HEK293 (cell line): ENCODE measurements at regions not wholly inside any gene's neighbourhood (a gene's known extent, or its start where the extent isn't known, plus 50 kb on each side); places are given as distances from the start of the nearest gene placed in this dataset.

Experiments used
- CTCF ChIA-PET: fragments of 350-600 bp; formaldehyde crosslinking; extraction: SDS; loops from one replicate; lab custom pipeline; 2021; ENCODE audit warnings: antibody characterized with exemption; lab: Yijun Ruan, JAX
- POLR2A ChIA-PET: fragments of 300-600 bp; formaldehyde crosslinking; extraction: SDS; loops from one replicate; lab custom pipeline; 2020; ENCODE audit warnings: antibody characterized with exemption, inconsistent platforms; lab: Yijun Ruan, JAX
- H3K27ac ChIP-seq: fragments of 200-500 bp; sonication (Bioruptor generic); 2 replicates; pipeline ENCODE4 v1.5.1; 2014; ENCODE audit warnings: low read depth, low read length, control low read depth, inconsistent platforms; ENCODE audit errors: extremely low read depth
- H3K36me3 ChIP-seq, 2 experiments: fragments of 200-500 bp in 1 of 2; sonication (Bioruptor generic) in 1 of 2; 1 replicate in 1 of 2; 2 replicates in 1 of 2; pipeline ENCODE4 v1.5.1; 2014 to 2017; ENCODE audit warnings: inconsistent platforms in 2 of 2, low read length in 2 of 2; ENCODE audit not compliant: control insufficient read depth in 2 of 2, insufficient read depth in 1 of 2
- H3K4me1 ChIP-seq: fragments of 200-500 bp; sonication (Bioruptor generic); 2 replicates; pipeline ENCODE4 v1.5.1; 2014; ENCODE audit warnings: mild to moderate bottlenecking, low read length, inconsistent platforms; ENCODE audit not compliant: control insufficient read depth, insufficient read depth
- H3K4me3 ChIP-seq: 2 replicates; pipeline ENCODE4 v1.5.1; 2011; ENCODE audit warnings: low read depth, mild to moderate bottlenecking, control low read depth, low read length, moderate library complexity
- H3K9me3 ChIP-seq: fragments of 200-500 bp; sonication (Bioruptor generic); 2 replicates; pipeline ENCODE4 v1.5.1; 2014; ENCODE audit warnings: low read depth, low read length, inconsistent platforms; ENCODE audit not compliant: control insufficient read depth, insufficient read depth
- AEBP2 ChIP-seq: fragments of 450-650 bp; formaldehyde crosslinking; IDR thresholded peaks from 2 replicates; pipeline ENCODE4 v1.5.1; 2016; ENCODE audit warnings: missing biosample characterization, missing genetic modification characterization, borderline replicate concordance
- REPIN1 ChIP-seq: fragments of 450-650 bp; formaldehyde crosslinking; IDR thresholded peaks from 2 replicates; pipeline ENCODE4 v1.5.1; 2017; ENCODE audit warnings: missing biosample characterization, missing genetic modification characterization, low read depth
- SETDB1 ChIP-seq: IDR thresholded peaks from one replicate; pipeline ENCODE4 v1.6.1; 2017; ENCODE audit warnings: mild to moderate bottlenecking, low read length, moderate library complexity, mixed read lengths; ENCODE audit not compliant: insufficient read length
- WT1 ChIP-seq: fragments of 450-650 bp; formaldehyde crosslinking; IDR thresholded peaks from 2 replicates; pipeline ENCODE4 v1.5.1; 2016; ENCODE audit warnings: missing biosample characterization, missing genetic modification characterization
- ZBTB44 ChIP-seq: fragments of 450-650 bp; IDR thresholded peaks from 2 replicates; pipeline ENCODE4 v1.5.1; 2018; ENCODE audit warnings: missing biosample characterization, mild to moderate bottlenecking, missing genetic modification characterization
- ZBTB6 ChIP-seq: fragments of 450-650 bp; formaldehyde crosslinking; IDR thresholded peaks from 2 replicates; pipeline ENCODE4 v1.5.1; 2017; ENCODE audit warnings: missing biosample characterization, missing genetic modification characterization
- ZIC2 ChIP-seq: fragments of 450-650 bp; formaldehyde crosslinking; IDR thresholded peaks from 2 replicates; pipeline ENCODE4 v1.5.1; 2016; ENCODE audit warnings: missing biosample characterization, missing genetic modification characterization
- ZNF133 ChIP-seq: fragments of 450-650 bp; formaldehyde crosslinking; IDR thresholded peaks from 2 replicates; pipeline ENCODE4 v1.5.1; 2016; ENCODE audit warnings: missing biosample characterization, missing genetic modification characterization
- ZNF138 ChIP-seq: fragments of 450-650 bp; formaldehyde crosslinking; IDR thresholded peaks from 2 replicates; pipeline ENCODE4 v1.5.1; 2016; ENCODE audit warnings: missing biosample characterization, missing genetic modification characterization, borderline replicate concordance
- ZNF140 ChIP-seq: fragments of 450-650 bp; formaldehyde crosslinking; IDR thresholded peaks from 2 replicates; pipeline ENCODE4 v1.5.1; 2016; ENCODE audit warnings: missing biosample characterization, missing genetic modification characterization
- ZNF239 ChIP-seq: fragments of 450-650 bp; formaldehyde crosslinking; IDR thresholded peaks from 2 replicates; pipeline ENCODE4 v1.5.1; 2016; ENCODE audit warnings: missing biosample characterization, missing genetic modification characterization
- ZNF292 ChIP-seq: fragments of 450-650 bp; formaldehyde crosslinking; IDR thresholded peaks from 2 replicates; pipeline ENCODE4 v1.5.1; 2016; ENCODE audit warnings: low read depth, missing biosample characterization, missing genetic modification characterization, borderline replicate concordance
- ZNF513 ChIP-seq: fragments of 450-650 bp; IDR thresholded peaks from 2 replicates; pipeline ENCODE4 v1.5.1; 2018; ENCODE audit warnings: missing biosample characterization, missing genetic modification characterization
- ZNF555 ChIP-seq: fragments of 450-650 bp; formaldehyde crosslinking; conservative IDR thresholded peaks from 2 replicates; pipeline ENCODE4 v1.5.1; 2017; ENCODE audit warnings: missing biosample characterization, mild to moderate bottlenecking, missing genetic modification characterization, inconsistent platforms
- ZNF561 ChIP-seq: fragments of 450-650 bp; IDR thresholded peaks from 2 replicates; pipeline ENCODE4 v1.5.1; 2018; ENCODE audit warnings: missing biosample characterization, missing genetic modification characterization, borderline replicate concordance
- ZNF624 ChIP-seq: fragments of 450-650 bp; formaldehyde crosslinking; IDR thresholded peaks from 2 replicates; pipeline ENCODE4 v1.5.1; 2017; ENCODE audit warnings: missing biosample characterization, missing genetic modification characterization
- ZNF701 ChIP-seq: fragments of 450-650 bp; formaldehyde crosslinking; IDR thresholded peaks from 2 replicates; pipeline ENCODE4 v1.5.1; 2016; ENCODE audit warnings: missing biosample characterization, missing genetic modification characterization

- POLR2A ChIA-PET, result no interaction called here
- TF ChIP-seq ZNF133, result no peak
- CTCF ChIA-PET, result interaction anchor here (1.5 kb wide), 1 partner anchor 63 kb away, joined by 4 read pairs; no protein-coding TSS in a partner anchor
- no peaks in the 10 kb centered on the region for H3K36me3 ChIP-seq
- H3K4me3 ChIP-seq, result no peak overlapping the region
- H3K27ac ChIP-seq, result no peak overlapping the region
- no peaks in the 10 kb centered on the region for H3K4me1 ChIP-seq
- H3K9me3 ChIP-seq, result no peaks in the 10 kb centered on the region
These were observed 120.8 kb upstream of the SSTR4 start for GRCh38 chr20:22914291-22914690.

GRCh38 chr20:22915512-22915911 lies 119.6 kb upstream of the SSTR4 start:
- no peaks in the 10 kb centered on the region for H3K4me1 ChIP-seq
- H3K4me3 ChIP-seq, result no peak overlapping the region
- no peaks in the 10 kb centered on the region for H3K36me3 ChIP-seq
- POLR2A ChIA-PET, result no interaction called here
- H3K27ac ChIP-seq, result no peak overlapping the region
- no peak for TF ChIP-seq ZNF561 (tag by site-specific recombination)
- no peak for TF ChIP-seq ZNF701
- no peak for TF ChIP-seq ZNF138 (tag by site-specific recombination)
- TF ChIP-seq ZNF239 (tag by site-specific recombination), result no peak
- no peak for TF ChIP-seq ZNF140 (tag by site-specific recombination)
- TF ChIP-seq ZNF624, result no peak
- no peak for TF ChIP-seq SETDB1
- no peak for TF ChIP-seq WT1 (tag by site-specific recombination)
- TF ChIP-seq ZNF292 (tag by site-specific recombination), result no peak
- TF ChIP-seq REPIN1 (tag by site-specific recombination), result no peak
- TF ChIP-seq ZNF513, result no peak
- TF ChIP-seq ZBTB44 (tag by site-specific recombination), result no peak
- TF ChIP-seq ZNF555, result no peak
- no peak for TF ChIP-seq ZIC2 (tag by site-specific recombination)
- TF ChIP-seq ZBTB6 (tag by site-specific recombination), result no peak
- no peak for TF ChIP-seq AEBP2
- H3K9me3 ChIP-seq, result no peaks in the 10 kb centered on the region
- CTCF ChIA-PET, result interaction anchor here (1.5 kb wide), 1 partner anchor 64 kb away, joined by 4 read pairs; no protein-coding TSS in a partner anchor
